CD4-positive, alpha-beta T cell (primary cell): ENCODE measurements at regions not wholly inside any gene's neighbourhood (a gene's known extent, or its start where the extent isn't known, plus 50 kb on each side); places are given as distances from the start of the nearest gene placed in this dataset.

ENCODE experiments used
- ATAC-seq: fragments of 200-7000 bp; cut with Tn5 transposase; one replicate; pipeline ENCODE4 v1.10.0; 2022; ENCODE audit warnings: mild to moderate bottlenecking; ENCODE audit not compliant: poor library complexity
- CTCF ChIA-PET: fragments of 350-600 bp; sonication (Branson Sonifier 250); formaldehyde crosslinking; loops from one replicate; lab custom pipeline; 2021; ENCODE audit warnings: antibody characterized with exemption, inconsistent platforms; lab: Charles Lee
- POLR2A ChIA-PET: fragments of 350-600 bp; sonication (Branson Sonifier 250); formaldehyde crosslinking; loops from one replicate; lab custom pipeline; 2021; ENCODE audit warnings: antibody characterized with exemption, inconsistent platforms; lab: Charles Lee
- DNase-seq, 14 experiments: peaks; one replicate each; pipeline ENCODE4 v3.0.0-alpha.2; 2013 to 2020; ENCODE audit warnings: mixed read lengths in 2 of 14
- H3K27ac ChIP-seq, 2 donors: one replicate each; pipeline versions ENCODE4 v1.5.1 to v1.7.0; 2013; ENCODE audit warnings: low read length in 2 of 2, low read depth in 1 of 2, mild to moderate bottlenecking in 1 of 2
- H3K27me3 ChIP-seq, 2 experiments: 1 replicate in 1 of 2; 2 replicates in 1 of 2; pipeline versions ENCODE4 v1.6.1 to v1.7.0; 2013; ENCODE audit warnings: low read length in 2 of 2, control low read depth in 1 of 2, mild to moderate bottlenecking in 1 of 2, moderate library complexity in 1 of 2; ENCODE audit not compliant: insufficient read depth in 2 of 2, control insufficient read depth in 1 of 2
- H3K36me3 ChIP-seq: one replicate; pipeline ENCODE4 v1.6.1; 2013; ENCODE audit warnings: low read length, control low read depth; ENCODE audit not compliant: insufficient read depth
- H3K4me1 ChIP-seq: one replicate; pipeline ENCODE4 v1.6.1; 2013; ENCODE audit warnings: low read length, control low read depth; ENCODE audit not compliant: insufficient read depth
- H3K4me3 ChIP-seq: one replicate; pipeline ENCODE4 v1.5.1; 2013; ENCODE audit warnings: mild to moderate bottlenecking, low read length, moderate library complexity
- H3K9me3 ChIP-seq, 2 experiments: 1 replicate in 1 of 2; 2 replicates in 1 of 2; pipeline versions ENCODE4 v1.6.1 to v1.7.0; 2013; ENCODE audit warnings: low read length in 2 of 2, mild to moderate bottlenecking in 2 of 2, control low read depth in 1 of 2, moderate library complexity in 1 of 2; ENCODE audit not compliant: control insufficient read depth in 1 of 2, insufficient read depth in 1 of 2
- H3K27ac Mint-ChIP-seq: one replicate; pipeline ENCODE4 v1.8.0; 2020; ENCODE audit warnings: mixed read lengths
- H3K27me3 Mint-ChIP-seq: one replicate; pipeline ENCODE4 v1.8.0; 2021; ENCODE audit warnings: mixed read lengths
- H3K36me3 Mint-ChIP-seq: one replicate; pipeline ENCODE4 v1.8.0; 2021; ENCODE audit warnings: low read depth, mixed read lengths
- H3K4me1 Mint-ChIP-seq: one replicate; pipeline ENCODE4 v1.8.0; 2021; ENCODE audit warnings: low read depth, mixed read lengths
- H3K4me3 Mint-ChIP-seq: one replicate; pipeline ENCODE4 v1.8.0; 2020; ENCODE audit warnings: mild to moderate bottlenecking, mixed read lengths
- H3K9me3 Mint-ChIP-seq: one replicate; pipeline ENCODE4 v1.8.0; 2020; ENCODE audit warnings: mixed read lengths
- CTCF ChIP-seq: fragments of 200-600 bp; IDR thresholded peaks from one replicate; pipeline ENCODE4 v1.8.0; 2022; ENCODE audit warnings: antibody characterized with exemption, mild to moderate bottlenecking
- intact Hi-C, 2 experiments: fragments of 100-400 bp; cut with DNase I in 1 of 2; cut with micrococcal nuclease in 1 of 2; formaldehyde crosslinking; loops; one replicate each; pipeline versions ENCODE4 v1.15.1 to v1.9.0; 2023 to 2025; cut with DNase I, micrococcal nuclease

GRCh38 chr7:124692425-124692824, 73.2 kb downstream of the GPR37 start:
- CTCF ChIA-PET, result no interaction called here
- Mint-ChIP-seq H3K4me1 (no peaks in the 10 kb centered on the region), H3K4me3 (no peak overlapping the region), H3K27ac (no peak overlapping the region), H3K9me3 (peaks cover 7% of the 10 kb centered on the region), H3K36me3 (no peaks in the 10 kb centered on the region), H3K27me3 (no peaks in the 10 kb centered on the region)
- Histone ChIP-seq H3K27me3 (no peaks in the 10 kb centered on the region), H3K9me3 (no peaks in the 10 kb centered on the region), H3K4me3 (no peak overlapping the region), H3K27ac (no peak overlapping the region), H3K36me3 (no peaks in the 10 kb centered on the region), H3K4me1 (no peaks in the 10 kb centered on the region)
- ATAC-seq, result no peak
- intact Hi-C loops, result no loop called here
- no peak for TF ChIP-seq CTCF
- POLR2A ChIA-PET, result no interaction called here
- DNase-seq, result no peak

- H3K4me3 Mint-ChIP-seq, result no peak overlapping the region
- POLR2A ChIA-PET, result no interaction called here
Measured at GRCh38 chr7:124690840-124691239, 74.8 kb downstream of the GPR37 start.

GRCh38 chr7:124689931-124690330, 75.7 kb downstream of the GPR37 start:
- ChIA-PET CTCF (no interaction called here), POLR2A (no interaction called here)
- H3K27me3 Mint-ChIP-seq, result no peaks in the 10 kb centered on the region
- Histone ChIP-seq H3K4me1 (no peaks in the 10 kb centered on the region), H3K4me3 (no peak overlapping the region), H3K27ac (no peak overlapping the region), H3K36me3 (no peaks in the 10 kb centered on the region), H3K9me3 (no peaks in the 10 kb centered on the region), H3K27me3 (no peaks in the 10 kb centered on the region)
- intact Hi-C loops, result no loop called here
- H3K4me3 Mint-ChIP-seq, result no peak overlapping the region
- H3K27ac Mint-ChIP-seq, result no peak overlapping the region
- H3K36me3 Mint-ChIP-seq, result no peaks in the 10 kb centered on the region
- ATAC-seq (no peak), DNase-seq (no peak)
- H3K9me3 Mint-ChIP-seq, result peaks cover 7% of the 10 kb centered on the region
- no peaks in the 10 kb centered on the region for H3K4me1 Mint-ChIP-seq
- TF ChIP-seq CTCF, result no peak

More at GRCh38 chr7:124690840-124691239, 74.8 kb downstream of the GPR37 start:
- TF ChIP-seq CTCF, result no peak
- H3K9me3 ChIP-seq, result no peaks in the 10 kb centered on the region
- Mint-ChIP-seq H3K27me3 (no peaks in the 10 kb centered on the region), H3K27ac (no peak overlapping the region), H3K36me3 (no peaks in the 10 kb centered on the region), H3K9me3 (peaks cover 7% of the 10 kb centered on the region), H3K4me1 (no peaks in the 10 kb centered on the region)
- no peaks in the 10 kb centered on the region for H3K27me3 ChIP-seq
- H3K4me1 ChIP-seq, result no peaks in the 10 kb centered on the region
- intact Hi-C loops, result no loop called here
- no peak overlapping the region for H3K4me3 ChIP-seq
- no peaks in the 10 kb centered on the region for H3K36me3 ChIP-seq
- H3K27ac ChIP-seq, result no peak overlapping the region
- DNase-seq (no peak), ATAC-seq (no peak)
- CTCF ChIA-PET, result no interaction called here
